ENCODE measurements at regions not wholly inside any gene's neighbourhood (a gene's known extent, or its start where the extent isn't known, plus 50 kb on each side); places are given as distances from the start of the nearest gene placed in this dataset.

DNA sequence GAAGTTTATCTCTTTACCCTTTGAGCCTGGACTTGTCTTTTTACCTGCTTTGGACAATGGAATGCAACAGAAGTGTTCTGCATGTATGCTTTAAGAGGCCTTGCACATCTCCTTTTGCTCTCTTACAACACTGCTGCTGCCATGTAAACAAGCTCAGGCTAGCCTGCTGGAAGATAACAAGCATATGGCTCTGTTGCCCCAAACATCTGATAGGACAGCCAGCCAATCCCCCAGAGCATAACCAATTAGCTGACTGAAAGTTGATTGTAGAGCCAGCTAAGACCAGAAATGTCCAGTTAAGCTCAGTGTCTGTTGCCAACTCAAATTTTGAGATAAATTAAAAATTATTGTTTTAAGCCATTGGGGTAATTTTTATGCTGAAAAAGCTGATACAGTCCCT, 510.6 kb upstream of the CNKSR2 start:
- no peak for DNase-seq

DNA sequence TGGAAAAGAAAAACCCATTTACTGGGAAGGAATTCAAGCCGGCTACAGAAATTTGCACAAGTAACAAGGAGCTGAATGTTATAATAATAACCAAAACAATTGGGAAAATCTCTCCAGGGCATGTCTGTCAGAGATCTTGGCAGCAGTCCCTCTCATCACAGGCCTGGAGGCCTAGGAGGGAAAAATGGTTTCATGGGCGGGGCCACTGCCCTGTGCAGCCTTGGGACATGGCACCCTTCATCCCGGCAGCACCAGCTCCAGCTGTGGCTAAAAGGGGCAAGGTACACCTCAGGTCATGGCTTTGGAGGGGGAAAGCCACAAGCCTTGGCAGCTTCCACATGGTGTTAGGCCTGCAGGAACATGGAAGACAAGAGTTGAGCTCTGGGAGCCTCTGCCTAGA, 513.1 kb upstream of the CNKSR2 start:
- DNase-seq = no peak

- DNase-seq = no peak
These were observed 516.5 kb upstream of the CNKSR2 start for GRCh38 chrX:20857746-20858145.

DNA sequence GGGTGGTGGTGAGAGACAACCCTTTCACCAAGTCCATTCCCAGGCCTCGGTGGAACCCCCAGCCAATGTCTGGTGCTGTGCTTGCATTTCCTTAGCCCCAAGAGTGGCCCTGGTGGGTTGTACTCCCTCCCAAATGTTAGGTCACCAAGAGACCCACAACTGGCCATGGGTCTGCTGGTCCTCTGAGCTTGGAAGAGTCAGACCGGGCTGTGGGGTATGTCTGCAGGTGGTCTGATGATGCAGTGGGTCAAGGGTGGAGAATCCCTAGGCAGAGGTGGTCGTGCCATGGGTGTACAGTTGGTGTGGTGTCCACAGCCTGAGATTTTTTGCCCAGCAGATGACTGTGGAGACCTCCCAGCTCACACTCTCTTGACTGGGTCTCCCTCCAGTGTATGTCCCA, 535.7 kb upstream of the CNKSR2 start:
- no peak for DNase-seq

DNA sequence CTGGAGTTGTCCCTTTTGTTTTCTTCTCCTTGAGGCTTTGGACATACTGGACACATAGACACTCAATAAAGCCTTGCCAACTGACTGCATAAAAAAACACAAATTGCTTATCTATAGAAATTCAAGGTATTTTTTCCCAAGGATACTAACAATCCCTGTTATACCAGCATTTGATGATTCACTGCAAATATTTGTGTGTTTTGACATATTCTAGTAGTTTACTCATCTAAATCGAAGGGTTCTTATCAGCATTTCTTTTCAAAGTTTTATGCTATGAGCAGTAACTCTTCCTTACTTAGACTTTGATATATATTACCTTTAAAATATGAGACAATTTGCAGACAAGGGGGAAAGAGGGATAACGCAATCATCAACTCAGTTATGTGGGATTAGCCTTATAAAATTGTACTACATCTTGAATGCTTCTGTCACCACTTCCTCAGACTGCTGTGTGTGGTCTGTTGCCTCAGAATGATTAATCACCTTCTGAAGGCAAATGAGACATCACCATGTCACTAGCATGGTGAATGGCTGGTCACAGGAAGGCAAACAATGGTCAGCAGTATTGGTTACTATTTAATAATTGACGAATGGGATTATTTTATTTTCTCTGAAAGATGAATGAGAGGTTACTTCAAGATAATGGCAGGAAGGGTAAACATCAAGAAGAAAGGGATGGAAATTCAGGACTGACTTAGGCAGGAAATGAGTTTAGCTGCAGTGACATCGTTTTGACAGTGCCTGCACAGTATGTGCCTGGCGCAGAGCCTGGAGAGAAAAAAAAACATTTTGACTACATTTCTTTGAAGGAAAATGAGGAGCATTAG, 544.3 kb upstream of the CNKSR2 start:
- peak in 2 of 3 donors; percentile 0 to 16 for DNase-seq

GRCh38 chrX:20825984-20826383, 548.2 kb upstream of the CNKSR2 start:
- DNase-seq = no peak

DNA sequence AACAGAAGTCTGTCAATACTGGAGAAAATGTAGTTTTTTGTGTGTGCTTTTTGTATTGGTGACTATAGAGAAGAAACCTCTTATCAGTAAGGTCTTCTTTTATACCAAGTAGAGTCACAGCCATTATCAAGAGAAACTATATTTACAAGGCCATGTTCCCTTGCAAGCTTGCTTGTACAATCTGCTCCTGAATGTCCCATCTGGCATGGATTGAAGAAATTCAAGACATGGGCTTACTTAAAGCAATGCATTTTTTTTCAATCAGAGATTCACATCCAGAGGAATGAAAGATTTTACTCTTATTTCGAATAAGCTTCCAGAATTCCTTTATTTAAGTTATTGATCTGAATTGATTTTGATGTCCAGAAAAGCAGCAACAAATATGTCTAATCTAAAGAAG, 537.3 kb upstream of the RPS6KA3 start:
- DNase-seq = no peak

DNA sequence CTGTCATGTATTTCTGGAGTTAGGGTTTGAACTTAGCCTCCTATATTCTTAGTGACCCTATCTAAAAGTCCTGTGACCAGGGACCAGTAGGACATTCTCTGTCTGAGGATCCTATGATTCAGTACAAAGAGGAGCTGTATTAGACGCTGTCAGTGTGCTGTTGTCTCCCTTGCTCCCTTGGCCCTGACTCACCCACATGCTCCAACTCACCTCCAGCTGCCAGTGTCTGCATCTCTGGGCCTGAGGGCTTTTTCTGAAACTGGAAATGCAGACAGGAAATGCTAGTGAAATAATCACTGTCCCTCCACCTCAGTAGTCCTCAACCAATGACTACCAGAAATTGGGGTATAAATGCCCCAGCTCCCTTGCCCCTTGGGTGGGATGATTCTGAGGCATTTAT, 535.3 kb upstream of the RPS6KA3 start:
- no peak for DNase-seq

DNA sequence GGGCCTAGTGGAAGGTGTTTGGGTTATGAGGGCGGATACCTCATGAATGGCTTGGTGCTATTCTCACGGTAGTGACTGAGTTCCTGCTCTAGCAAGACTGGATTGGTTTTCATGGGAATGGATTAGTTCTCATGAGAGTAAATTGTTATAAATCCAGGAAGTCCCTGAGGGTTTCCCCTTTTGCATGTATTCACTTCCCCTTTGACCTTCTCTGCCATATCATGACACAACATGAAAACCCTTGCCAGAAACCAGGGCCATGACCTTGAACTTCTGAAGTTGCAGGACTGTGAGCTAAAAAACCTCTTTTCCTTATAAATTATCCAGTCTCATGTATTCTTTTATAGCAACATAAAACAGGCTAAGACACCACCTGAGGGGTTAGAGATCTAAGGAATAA, 529.7 kb upstream of the RPS6KA3 start:
- no peak for DNase-seq

DNA sequence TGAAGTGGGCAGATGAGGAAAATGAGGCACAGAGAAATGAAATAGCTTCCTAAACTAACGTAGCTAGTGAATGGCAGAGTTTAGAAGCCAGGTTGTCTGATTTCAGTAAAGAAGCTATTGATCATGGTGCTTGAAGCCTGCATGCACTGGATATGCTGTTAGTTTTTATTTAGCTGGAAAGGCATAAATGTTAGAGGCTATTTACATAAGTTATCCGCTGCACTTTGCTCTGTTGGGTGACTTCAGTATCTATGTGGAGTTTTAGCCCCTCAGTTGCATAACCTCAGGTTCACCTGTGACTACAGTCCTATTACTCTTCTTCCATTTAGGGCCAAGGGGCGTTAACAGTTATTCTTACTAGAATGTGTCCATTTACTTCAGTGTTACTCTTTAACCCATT, 522.4 kb upstream of the RPS6KA3 start:
- no peak for DNase-seq

DNA sequence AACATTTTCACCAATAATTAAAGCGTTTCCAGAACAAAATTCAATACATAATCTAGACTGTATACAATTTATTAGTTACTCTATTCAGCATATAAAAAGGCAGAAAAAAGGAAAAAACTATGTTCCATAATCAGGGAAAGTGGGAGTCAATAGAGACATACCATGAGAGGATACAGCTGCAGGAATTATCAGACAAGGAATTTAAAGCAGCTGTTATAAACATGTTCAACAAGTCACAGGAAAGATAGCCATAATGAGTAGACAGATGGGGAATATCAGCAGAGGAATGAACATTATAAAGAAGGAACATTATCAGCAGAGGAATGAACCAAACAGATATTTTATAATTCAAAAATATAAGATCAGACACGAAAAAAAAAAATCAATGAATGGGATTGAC, 500.6 kb upstream of the RPS6KA3 start:
- no peak for DNase-seq

DNA sequence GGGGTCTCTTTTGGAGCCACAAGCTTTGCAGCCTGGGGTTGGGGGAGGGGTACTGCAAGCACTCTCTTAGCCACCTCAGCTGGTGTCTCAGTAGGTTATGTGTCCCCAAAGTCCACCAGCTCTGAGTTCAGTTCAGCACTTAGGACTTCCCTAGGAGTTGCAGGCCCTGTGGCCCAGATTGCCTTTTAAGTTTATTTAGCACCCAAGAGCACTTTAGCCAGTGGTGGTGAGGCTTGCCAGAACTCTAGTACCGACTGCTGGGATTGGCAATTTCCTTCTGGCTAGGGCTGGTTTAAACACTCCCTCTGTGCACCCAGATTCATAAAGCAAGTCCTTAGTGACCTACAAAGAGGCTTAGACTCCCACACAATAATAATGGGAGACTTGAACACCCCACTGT, 489.9 kb upstream of the RPS6KA3 start:
- no peak for DNase-seq

DNA sequence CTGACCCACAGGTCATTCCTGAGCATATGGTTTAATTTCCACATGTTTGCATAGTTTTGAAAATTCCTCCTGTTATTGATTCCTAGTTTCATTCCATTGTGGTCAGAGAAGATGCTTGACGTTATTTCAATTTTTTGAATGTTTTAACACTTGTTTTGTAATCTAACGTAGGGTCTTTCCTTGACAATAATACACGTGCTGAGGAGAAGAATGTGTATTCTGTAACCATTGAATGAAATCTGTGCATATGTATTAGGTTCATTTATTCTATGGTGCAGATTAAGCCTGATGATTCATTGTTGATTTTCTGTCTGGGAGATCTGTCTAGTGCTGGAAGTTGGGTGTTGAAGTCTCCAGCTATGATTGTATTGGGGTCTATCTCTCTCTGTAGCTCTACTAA, 486.4 kb upstream of the RPS6KA3 start:
- peak in 1 of 3 donors; percentile 4 for DNase-seq

DNA sequence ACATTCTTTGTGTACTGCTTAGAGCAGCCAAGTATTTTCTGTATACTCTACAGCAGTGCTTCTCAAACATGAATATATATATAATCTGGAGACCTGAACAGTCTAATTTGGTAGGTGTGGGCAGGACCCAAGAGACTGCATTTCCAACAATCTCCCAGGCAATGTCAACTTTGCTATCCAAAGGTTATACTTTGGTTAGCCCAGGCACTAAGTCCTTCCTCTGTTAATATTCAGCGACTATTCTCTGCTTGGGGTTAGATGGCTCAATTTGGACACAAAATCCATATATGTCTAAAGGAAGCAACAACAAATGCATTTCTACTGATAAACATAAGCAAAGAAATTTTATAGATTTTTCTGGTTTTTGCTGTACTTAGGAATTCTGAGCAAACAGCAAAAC, 480.0 kb upstream of the RPS6KA3 start:
- no peak for DNase-seq

DNA sequence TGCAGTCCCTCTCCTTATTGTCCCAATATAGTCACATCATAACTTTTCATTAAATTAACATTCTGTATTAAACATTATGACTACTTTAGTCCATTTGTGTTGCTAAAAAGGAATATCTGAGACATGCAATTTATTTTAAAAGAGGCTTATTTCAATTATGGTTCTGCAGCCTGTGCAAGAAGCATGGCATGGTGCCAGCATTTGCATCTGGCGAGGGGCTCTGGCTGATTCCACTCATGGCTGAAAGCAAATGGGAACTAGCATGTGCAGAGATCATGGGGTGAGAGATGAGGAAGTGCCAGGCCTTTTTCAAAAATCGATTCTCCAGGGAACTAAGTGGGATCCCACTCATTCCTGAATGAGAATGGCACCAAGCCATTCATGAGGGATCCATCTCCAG, 476.3 kb upstream of the RPS6KA3 start:
- DNase-seq = peak; percentile 5 to 28 (median 19)

GRCh38 chrX:20742106-20742505, 475.4 kb upstream of the RPS6KA3 start:
- DNase-seq = peak; percentile 16 to 34 (median 23)

GRCh38 chrX:20740443-20740842, 473.7 kb upstream of the RPS6KA3 start:
- DNase-seq = no peak

- DNase-seq = no peak
These were observed 472.5 kb upstream of the RPS6KA3 start for GRCh38 chrX:20739038-20739745.

GRCh38 chrX:20729416-20729815, 462.7 kb upstream of the RPS6KA3 start:
- DNase-seq = peak; percentile 27 to 64 (median 56)

DNA sequence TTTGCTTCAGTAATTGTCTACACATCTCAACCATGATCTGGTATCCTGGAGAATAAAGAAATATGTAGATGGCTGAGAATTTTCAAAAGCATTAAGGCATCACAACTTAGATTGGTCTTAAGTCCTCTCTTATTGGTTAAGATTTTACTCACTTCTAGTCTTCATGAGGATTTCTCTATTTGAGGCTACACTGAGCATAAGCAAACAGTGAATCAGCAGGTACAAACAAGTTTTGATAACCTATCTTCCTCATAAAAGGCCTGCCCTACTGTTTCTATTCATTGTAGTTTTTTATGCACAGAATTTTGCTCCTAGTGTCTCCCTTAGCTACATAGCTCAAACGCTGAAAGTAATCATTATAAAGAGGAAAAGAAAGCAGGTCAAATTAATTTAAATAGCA, 460.7 kb upstream of the RPS6KA3 start:
- DNase-seq = no peak

GRCh38 chrX:20720954-20721626, 454.4 kb upstream of the RPS6KA3 start:
- no peak for DNase-seq

DNA sequence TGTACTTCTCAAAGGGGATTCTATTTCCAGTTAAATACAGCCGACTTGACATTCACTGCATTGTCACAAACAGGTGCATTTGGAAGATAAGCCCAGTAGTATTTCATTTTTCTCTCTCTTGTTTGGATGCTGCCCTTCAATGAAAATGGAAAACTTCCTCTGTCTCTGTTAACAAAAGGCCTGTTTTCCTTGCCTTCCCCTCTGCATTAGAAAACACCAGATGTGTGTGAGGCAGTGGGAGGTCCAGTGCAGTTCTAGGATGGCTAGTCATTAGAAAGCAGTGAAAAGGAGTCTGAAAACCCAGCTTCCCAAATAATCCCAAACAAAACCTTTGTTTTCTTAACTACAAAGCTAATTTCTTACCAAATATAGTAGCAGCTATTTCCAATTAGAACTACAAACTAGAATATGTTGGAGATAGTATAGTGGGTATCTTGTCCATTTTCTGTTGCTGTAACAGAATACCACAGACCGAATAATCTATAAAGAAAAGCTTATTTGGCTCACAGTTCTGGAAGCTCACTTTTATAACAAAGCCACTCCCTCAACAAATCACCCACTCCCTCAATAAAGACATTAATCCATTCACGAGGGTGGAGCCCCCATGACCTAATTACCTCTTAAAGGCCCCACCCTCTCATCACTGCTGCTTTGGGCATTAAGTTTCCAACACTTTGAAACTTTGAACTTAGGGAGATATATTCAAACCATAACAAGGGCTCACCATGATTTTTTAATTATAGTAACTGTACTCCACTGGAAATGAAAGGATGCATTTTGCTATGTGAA, 452.1 kb upstream of the RPS6KA3 start:
- no peak for DNase-seq

Measured in muscle of back (tissue), 3 donors.